ENCODE measurements at regions not wholly inside any gene's neighbourhood (a gene's known extent, or its start where the extent isn't known, plus 50 kb on each side); places are given as distances from the start of the nearest gene placed in this dataset.

- H3K4me3 ChIP-seq: no peak overlapping the region
- H3K36me3 ChIP-seq (ENCODE audit: control insufficient read depth in 4 of 4, insufficient read depth in 4 of 4, low read length in 4 of 4): no peaks in the 10 kb centered on the region
- 82 to 85% methylated on average over 4 of the region's 4 CpGs for whole genome bisulfite sequencing, 2 donors
- H3K27ac ChIP-seq (ENCODE audit: low read depth in 1 of 2, low read length in 1 of 2): no peak overlapping the region
- DNase-seq (no peak), ATAC-seq (ENCODE audit: insufficient read depth, low FRiP score) (no peak)
- TF ChIP-seq CTCF (IDR thresholded peaks at IDR 0.05; ENCODE audit: control extremely low read depth, extremely low read depth): no peak
- no peak overlapping the region for H3K9ac ChIP-seq (ENCODE audit: insufficient read depth in 1 of 2, low read length in 2 of 2)
- no peaks in the 10 kb centered on the region for H3K27me3 ChIP-seq (ENCODE audit: control insufficient read depth in 3 of 3, insufficient read depth in 3 of 3, low read length in 2 of 3)
- H3K9me3 ChIP-seq (ENCODE audit: control insufficient read depth in 4 of 4, insufficient read depth in 3 of 4, low read length in 3 of 4): no peaks in the 10 kb centered on the region
- H3K4me1 ChIP-seq (ENCODE audit: control insufficient read depth in 5 of 5, insufficient read depth in 5 of 5, low read length in 5 of 5): no peaks in the 10 kb centered on the region
Observed at GRCh38 chr5:106768392-106768791, 902.3 kb downstream of the EFNA5 start.

GRCh38 chr5:106766916-106767315, 903.8 kb downstream of the EFNA5 start:
- TF ChIP-seq CTCF (IDR thresholded peaks at IDR 0.05; ENCODE audit: control extremely low read depth, extremely low read depth): no peak
- no peaks in the 10 kb centered on the region for H3K4me1 ChIP-seq (ENCODE audit: control insufficient read depth in 5 of 5, insufficient read depth in 5 of 5, low read length in 5 of 5)
- H3K9me3 ChIP-seq (ENCODE audit: control insufficient read depth in 4 of 4, insufficient read depth in 3 of 4, low read length in 3 of 4): no peaks in the 10 kb centered on the region
- DNase-seq (no peak), ATAC-seq (ENCODE audit: insufficient read depth, low FRiP score) (no peak)
- WGBS, 2 donors: 98% methylated on average over 2 of the region's 2 CpGs
- H3K27ac ChIP-seq (ENCODE audit: low read depth in 1 of 2, low read length in 1 of 2): no peak overlapping the region
- H3K27me3 ChIP-seq (ENCODE audit: control insufficient read depth in 3 of 3, insufficient read depth in 3 of 3, low read length in 2 of 3): no peaks in the 10 kb centered on the region
- no peaks in the 10 kb centered on the region for H3K36me3 ChIP-seq (ENCODE audit: control insufficient read depth in 4 of 4, insufficient read depth in 4 of 4, low read length in 4 of 4)
- no peak overlapping the region for H3K9ac ChIP-seq (ENCODE audit: insufficient read depth in 1 of 2, low read length in 2 of 2)
- no peak overlapping the region for H3K4me3 ChIP-seq

- ATAC-seq (ENCODE audit: insufficient read depth, low FRiP score) (no peak), DNase-seq (peak; percentile 15 to 50 (median 20))
- no peak for TF ChIP-seq CTCF (IDR thresholded peaks at IDR 0.05; ENCODE audit: control extremely low read depth, extremely low read depth)
- Histone ChIP-seq H3K9ac (ENCODE audit: insufficient read depth in 1 of 2, low read length in 2 of 2) (no peak overlapping the region), H3K9me3 (ENCODE audit: control insufficient read depth in 4 of 4, insufficient read depth in 3 of 4, low read length in 3 of 4) (no peaks in the 10 kb centered on the region), H3K4me3 (no peak overlapping the region), H3K4me1 (ENCODE audit: control insufficient read depth in 5 of 5, insufficient read depth in 5 of 5, low read length in 5 of 5) (no peaks in the 10 kb centered on the region), H3K27ac (ENCODE audit: low read depth in 1 of 2, low read length in 1 of 2) (no peak overlapping the region), H3K36me3 (ENCODE audit: control insufficient read depth in 4 of 4, insufficient read depth in 4 of 4, low read length in 4 of 4) (no peaks in the 10 kb centered on the region), H3K27me3 (ENCODE audit: control insufficient read depth in 3 of 3, insufficient read depth in 3 of 3, low read length in 2 of 3) (no peaks in the 10 kb centered on the region)
- 48 to 53% methylated on average over 3 of the region's 3 CpGs for WGBS, 2 donors
Observed at GRCh38 chr5:106759581-106759980, 911.2 kb downstream of the EFNA5 start.

GRCh38 chr5:106759152-106759551, 911.6 kb downstream of the EFNA5 start:
- WGBS, 2 donors: 53 to 54% methylated on average over 1 of the region's 1 CpG
- no peaks in the 10 kb centered on the region for H3K36me3 ChIP-seq (ENCODE audit: control insufficient read depth in 4 of 4, insufficient read depth in 4 of 4, low read length in 4 of 4)
- no peaks in the 10 kb centered on the region for H3K4me1 ChIP-seq (ENCODE audit: control insufficient read depth in 5 of 5, insufficient read depth in 5 of 5, low read length in 5 of 5)
- H3K9me3 ChIP-seq (ENCODE audit: control insufficient read depth in 4 of 4, insufficient read depth in 3 of 4, low read length in 3 of 4): no peaks in the 10 kb centered on the region
- no peak overlapping the region for H3K9ac ChIP-seq (ENCODE audit: insufficient read depth in 1 of 2, low read length in 2 of 2)
- DNase-seq (peak in 2 of 3 donors; percentile 11 to 31), ATAC-seq (ENCODE audit: insufficient read depth, low FRiP score) (peak; percentile 47)
- no peaks in the 10 kb centered on the region for H3K27me3 ChIP-seq (ENCODE audit: control insufficient read depth in 3 of 3, insufficient read depth in 3 of 3, low read length in 2 of 3)
- TF ChIP-seq CTCF (IDR thresholded peaks at IDR 0.05; ENCODE audit: control extremely low read depth, extremely low read depth): no peak
- H3K27ac ChIP-seq (ENCODE audit: low read depth in 1 of 2, low read length in 1 of 2): no peak overlapping the region
- H3K4me3 ChIP-seq: no peak overlapping the region
